ENCODE measurements at regions not wholly inside any gene's neighbourhood (a gene's known extent, or its start where the extent isn't known, plus 50 kb on each side); places are given as distances from the start of the nearest gene placed in this dataset.

GRCh38 chr10:123463181-123463580, 203.0 kb upstream of the GPR26 start:
- DNase-seq: no peak

- no peak for DNase-seq
These were observed 202.5 kb upstream of the GPR26 start for GRCh38 chr10:123463698-123464097.

GRCh38 chr10:123464430-123465323, 201.5 kb upstream of the GPR26 start:
- DNase-seq: no peak

DNA sequence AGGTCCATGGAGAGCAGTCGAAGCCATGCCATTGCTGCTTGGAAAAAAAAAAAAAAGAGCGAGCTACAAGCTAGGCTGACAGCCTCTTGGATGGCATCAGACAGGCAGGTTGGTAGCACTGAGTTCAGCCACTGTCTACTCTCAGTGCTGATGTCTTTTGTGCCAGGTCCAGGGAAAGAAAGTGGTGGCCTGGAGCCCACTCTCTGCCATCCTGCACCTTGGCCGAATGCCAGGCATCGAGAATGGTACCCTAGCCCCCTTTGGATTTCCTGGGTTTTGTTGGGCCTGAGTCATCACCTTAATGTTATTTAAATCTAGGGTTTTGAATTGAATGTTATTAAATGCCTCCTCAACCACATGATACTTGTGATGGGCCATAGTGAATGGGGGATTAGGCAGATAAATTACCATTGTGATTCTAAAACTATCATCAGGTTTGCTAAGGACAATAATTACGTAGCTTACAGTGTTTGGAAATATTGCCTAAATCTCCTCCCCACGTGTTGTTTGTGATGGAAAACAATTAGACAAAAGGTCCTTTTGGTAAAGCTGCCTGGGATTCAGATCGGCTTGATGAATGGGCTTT, 195.7 kb upstream of the GPR26 start:
- no peak for DNase-seq

- DNase-seq: no peak
These were observed 194.3 kb upstream of the GPR26 start for GRCh38 chr10:123471811-123472210.

- no peak for DNase-seq
These were observed 193.5 kb upstream of the GPR26 start for GRCh38 chr10:123472606-123473005.

- DNase-seq: no peak
These were observed 191.5 kb upstream of the GPR26 start for GRCh38 chr10:123474700-123475099.

- DNase-seq: no peak
These were observed 190.7 kb upstream of the GPR26 start for GRCh38 chr10:123475466-123475865.

DNA sequence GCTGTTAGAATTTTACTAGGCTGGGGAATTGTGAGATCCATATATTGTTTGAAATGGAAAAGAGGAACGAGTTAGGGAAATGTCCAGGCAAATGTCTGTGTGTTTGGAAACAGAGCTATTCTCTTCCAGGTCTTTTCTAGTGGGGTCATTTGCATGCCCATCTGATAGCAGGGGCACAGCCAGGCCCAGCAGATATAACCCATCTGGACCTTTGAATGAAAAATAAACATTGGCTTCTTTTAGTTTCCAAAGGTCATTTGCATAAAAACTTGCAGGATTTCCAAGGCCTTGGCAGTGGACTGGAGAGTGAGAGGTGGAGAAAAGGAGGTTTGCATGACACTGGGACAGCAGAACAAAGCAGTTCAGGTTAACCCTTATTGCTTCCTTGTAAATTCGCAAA, 188.0 kb upstream of the GPR26 start:
- DNase-seq: no peak

DNA sequence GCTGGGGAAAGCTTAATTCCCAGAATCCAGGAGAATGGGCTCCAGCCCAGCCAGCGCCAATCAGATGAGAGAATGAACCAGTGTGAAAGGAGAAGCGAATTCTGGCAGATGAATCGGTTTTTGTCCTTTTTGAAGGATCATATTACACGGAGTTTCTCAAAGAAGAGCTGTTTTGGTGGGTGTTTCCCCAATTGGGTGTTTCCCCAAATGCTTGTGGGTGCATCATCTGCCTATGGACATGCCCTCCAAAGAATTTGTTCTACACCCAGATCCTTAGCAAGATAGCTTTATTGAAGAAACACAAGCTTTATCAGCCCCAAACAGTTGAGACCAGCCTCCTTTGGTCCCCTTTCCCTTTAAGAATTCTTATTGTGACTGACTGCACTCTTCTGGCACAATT, 186.5 kb upstream of the GPR26 start:
- no peak for DNase-seq

DNA sequence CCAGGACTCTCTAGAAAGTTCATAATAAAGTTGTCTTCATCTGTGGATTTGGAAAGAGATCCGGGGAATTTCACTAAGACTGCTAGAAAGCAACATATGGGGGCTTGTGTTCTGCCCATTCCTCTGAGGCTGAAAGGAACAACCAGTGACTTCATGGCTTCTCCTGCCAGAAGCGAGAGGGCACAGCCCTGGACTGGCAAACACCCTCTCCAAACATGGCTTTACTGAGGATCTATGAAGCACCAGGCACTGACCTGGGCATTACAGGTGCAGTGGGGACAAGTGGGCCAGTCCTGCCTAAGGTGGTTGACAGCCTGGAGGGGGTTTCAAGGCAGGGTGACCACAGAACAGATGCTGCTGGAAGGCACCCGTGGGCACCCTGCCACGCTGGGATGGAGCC, 185.8 kb upstream of the GPR26 start:
- DNase-seq: no peak

GRCh38 chr10:123480845-123481244, 185.3 kb upstream of the GPR26 start:
- DNase-seq: no peak

DNA sequence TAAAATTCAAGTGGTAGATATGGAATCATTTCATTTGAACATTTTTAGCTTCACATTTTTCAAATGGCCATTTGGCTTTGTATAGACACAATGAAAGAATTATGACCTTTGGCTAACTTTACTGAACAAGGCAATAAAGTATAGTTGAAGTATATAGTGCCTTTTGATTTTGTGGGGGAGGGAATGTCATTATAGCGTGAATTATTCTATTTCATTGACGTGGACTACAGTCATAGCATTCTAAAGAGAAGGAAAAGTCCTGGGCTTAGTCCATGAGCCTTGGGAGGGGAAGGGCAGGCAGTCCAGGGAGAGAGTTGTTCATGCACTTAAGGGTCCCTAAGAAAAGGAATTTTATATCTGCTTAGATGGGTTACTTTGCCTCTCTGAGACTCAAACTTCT, 181.4 kb upstream of the GPR26 start:
- DNase-seq: no peak

GRCh38 chr10:123485341-123485960, 180.7 kb upstream of the GPR26 start:
- DNase-seq: no peak

DNA sequence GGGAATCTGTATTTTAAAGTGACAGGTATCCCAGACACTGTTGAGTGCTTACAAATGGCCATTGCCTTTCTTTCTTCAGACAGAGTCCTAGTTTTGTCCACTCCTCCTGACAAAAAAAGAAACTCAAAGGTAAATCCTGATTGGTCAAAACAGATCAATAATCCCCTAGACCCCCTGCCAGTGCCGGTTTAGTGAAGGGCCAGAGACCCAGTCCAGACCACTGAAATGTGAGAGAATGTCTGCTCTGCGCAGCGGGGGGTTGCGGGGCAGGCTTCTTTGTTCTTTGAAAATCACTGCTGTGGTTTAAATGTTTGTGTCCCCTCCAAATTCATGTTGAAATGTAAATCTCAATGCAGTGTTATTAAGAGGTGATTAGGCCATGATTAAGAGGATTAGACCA, 177.7 kb upstream of the GPR26 start:
- DNase-seq: no peak

DNA sequence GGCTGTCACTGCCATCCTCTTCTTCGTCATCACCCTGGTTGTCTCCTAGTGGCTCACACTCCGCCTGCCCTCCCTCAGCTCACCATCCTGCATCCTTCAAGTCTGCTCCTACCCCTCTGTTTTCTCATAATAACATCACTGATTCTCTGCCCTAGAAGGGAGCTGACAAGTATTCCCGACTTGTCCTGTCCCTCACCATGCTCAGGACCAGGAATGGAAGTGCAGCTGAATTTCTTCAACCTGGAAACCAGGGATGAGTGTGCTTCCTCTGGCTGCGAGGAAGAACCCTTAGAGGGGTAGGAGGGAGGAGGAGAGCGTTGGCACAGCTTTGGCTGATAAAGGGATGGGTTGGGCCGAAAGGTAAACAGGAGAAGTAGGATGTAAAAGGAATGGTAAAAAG, 174.8 kb upstream of the GPR26 start:
- no peak for DNase-seq

- no peak for DNase-seq
These were observed 174.1 kb upstream of the GPR26 start for GRCh38 chr10:123492016-123492415.

DNA sequence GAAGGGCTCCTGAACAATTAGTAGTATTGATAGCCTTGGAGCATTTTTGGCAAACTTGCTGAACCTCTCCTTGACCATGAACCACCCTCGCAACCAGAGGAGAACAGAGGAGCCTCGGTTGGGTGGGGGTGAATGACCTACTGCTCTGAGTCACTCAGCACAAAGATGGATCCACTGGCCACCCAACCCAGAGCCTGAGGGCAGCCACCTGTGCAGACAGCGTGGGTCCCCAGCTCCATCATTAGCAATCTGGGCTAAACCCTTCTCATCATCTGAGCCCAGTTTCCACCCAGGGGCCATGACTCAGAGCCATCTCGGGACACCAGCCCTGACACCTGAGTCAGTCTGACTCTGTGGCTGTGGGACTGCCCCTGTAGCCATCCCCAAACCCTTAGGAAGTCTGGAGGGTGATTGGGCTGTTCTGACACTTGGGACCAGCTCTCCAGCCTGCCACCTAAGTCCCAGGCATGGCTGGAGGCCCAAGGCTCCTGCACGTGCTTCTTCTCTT, 171.8 kb upstream of the GPR26 start:
- no peak for DNase-seq

DNA sequence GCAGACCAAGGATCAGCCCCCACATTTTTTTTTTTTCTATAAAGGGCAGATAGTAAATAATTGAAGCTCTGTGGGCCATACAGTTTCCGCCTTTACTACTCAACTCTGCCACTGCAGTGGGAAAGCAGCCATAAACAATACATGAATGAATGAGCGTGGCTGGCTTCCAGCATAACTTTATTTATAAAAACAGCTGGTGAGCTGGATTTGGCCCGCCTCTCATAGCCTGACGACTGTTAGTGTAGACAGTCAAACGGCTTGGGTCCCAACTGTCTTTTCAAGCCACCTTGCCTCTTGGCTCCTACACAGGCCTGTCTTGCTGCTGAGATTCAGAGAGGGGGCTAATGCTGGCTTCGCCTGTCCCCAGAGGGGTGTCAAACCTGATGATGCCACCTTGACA, 169.8 kb upstream of the GPR26 start:
- DNase-seq: no peak

GRCh38 chr10:123496996-123497660, 169.0 kb upstream of the GPR26 start:
- no peak for DNase-seq

DNA sequence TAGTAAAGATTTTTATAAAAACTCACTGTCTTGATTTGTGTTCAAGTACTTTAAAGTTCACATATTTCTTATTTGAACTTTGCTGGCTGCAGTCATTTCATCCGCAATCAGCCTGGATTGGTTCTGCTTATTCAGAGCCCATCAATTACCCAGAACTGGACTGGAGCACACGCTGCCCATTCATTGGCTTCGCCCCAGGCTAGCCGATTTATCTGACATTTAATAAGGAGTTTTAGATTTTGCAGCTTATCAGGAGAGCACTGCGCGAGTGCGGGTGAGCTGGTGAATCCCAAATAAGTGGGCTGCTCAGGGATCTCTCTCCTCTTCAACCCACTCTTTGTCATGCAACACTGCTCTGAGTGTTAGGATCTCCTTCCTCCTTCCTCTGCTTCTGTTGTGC, 166.0 kb upstream of the GPR26 start:
- no peak for DNase-seq

GRCh38 chr10:123501148-123501547, 165.0 kb upstream of the GPR26 start:
- DNase-seq: no peak

- no peak for DNase-seq
These were observed 163.2 kb upstream of the GPR26 start for GRCh38 chr10:123502983-123503382.
